ENCODE measurements at regions not wholly inside any gene's neighbourhood (a gene's known extent, or its start where the extent isn't known, plus 50 kb on each side); places are given as distances from the start of the nearest gene placed in this dataset.

- no peak for TF ChIP-seq POLR2A (IDR thresholded peaks at IDR 0.05; ENCODE audit: control extremely low read depth in 1 of 2, low read depth in 2 of 2, low read length in 2 of 2)
- TF ChIP-seq POLR2AphosphoS5 (IDR thresholded peaks at IDR 0.05; ENCODE audit: low read depth, low read length): no peak
- TF ChIP-seq RAD21 (IDR thresholded peaks at IDR 0.05 in 1 of 2, conservative IDR thresholded peaks at IDR 0.05 in 1 of 2; ENCODE audit: low read depth in 2 of 2, low read length in 2 of 2): no peak
- TF ChIP-seq CTCF (IDR thresholded peaks at IDR 0.05; ENCODE audit: control extremely low read depth in 1 of 3, insufficient read depth in 1 of 3, low read depth in 1 of 3, low read length in 3 of 3): no peak
- TF ChIP-seq SP4 (IDR thresholded peaks at IDR 0.05; ENCODE audit: low read length): no peak
- no peak for TF ChIP-seq NANOG (IDR thresholded peaks at IDR 0.05; ENCODE audit: insufficient read depth, low read depth, low read length, poor library complexity, severe bottlenecking)
- no peak for TF ChIP-seq RBBP5 (IDR thresholded peaks at IDR 0.05; ENCODE audit: borderline replicate concordance, low read depth, low read length)
- TF ChIP-seq CREB1 (IDR thresholded peaks at IDR 0.05): no peak
- TF ChIP-seq EZH2 (IDR thresholded peaks at IDR 0.05; ENCODE audit: low read depth, low read length, severe bottlenecking): no peak
- TF ChIP-seq BCL11A (IDR thresholded peaks at IDR 0.05; ENCODE audit: low read depth in 2 of 2, low read length in 2 of 2): no peak
Measured at GRCh38 chr4:187071946-187072600, 348.4 kb upstream of the FAT1 start.

Data from H1 (cell line).